Prostate gland (tissue), 2 donors: ENCODE measurements at regions not wholly inside any gene's neighbourhood (a gene's known extent, or its start where the extent isn't known, plus 50 kb on each side); places are given as distances from the start of the nearest gene placed in this dataset.

ENCODE experiments used
- POLR2A ChIP-seq: fragments of 450-650 bp; IDR thresholded peaks from one replicate; pipeline ENCODE4 v1.6.1; 2016; ENCODE audit warnings: antibody characterized with exemption, mild to moderate bottlenecking
- POLR2AphosphoS5 ChIP-seq: sonication (generic); formaldehyde crosslinking; IDR thresholded peaks from one replicate; pipeline ENCODE4 v1.6.1; 2017; ENCODE audit warnings: antibody characterized with exemption
- TF ChIP-seq, protein P1 (sequence below), 4 experiments: fragments of 200-600 bp in 2 of 4; fragments of 450-650 bp in 2 of 4; sonication (generic) in 2 of 4; IDR thresholded peaks; 1 replicate in 3 of 4; 2 replicates in 1 of 4; pipeline ENCODE4 v1.5.1; 2016 to 2019; ENCODE audit warnings: antibody characterized with exemption in 4 of 4, mild to moderate bottlenecking in 2 of 4, moderate library complexity in 2 of 4

DNA sequence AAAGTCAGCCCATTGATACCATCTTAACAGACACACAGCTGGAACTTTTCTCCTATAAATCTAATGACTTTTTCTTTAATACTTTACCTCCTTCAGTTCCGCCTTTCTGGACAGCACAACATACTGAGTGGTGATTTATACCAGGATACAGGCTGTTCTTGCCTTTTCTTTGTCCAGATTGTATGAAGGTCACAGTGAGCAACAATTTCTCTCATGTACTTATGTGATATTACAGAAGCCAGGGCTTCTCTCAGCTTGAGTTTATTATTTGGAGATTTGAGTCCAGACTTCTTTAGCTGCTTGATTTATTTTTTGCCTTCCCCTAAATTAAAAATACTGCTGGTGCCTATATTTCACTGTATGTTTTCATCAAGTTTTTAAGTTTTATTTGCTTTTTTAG lies 976.0 kb downstream of the ROBO2 start:
- TF ChIP-seq, protein P1, sequence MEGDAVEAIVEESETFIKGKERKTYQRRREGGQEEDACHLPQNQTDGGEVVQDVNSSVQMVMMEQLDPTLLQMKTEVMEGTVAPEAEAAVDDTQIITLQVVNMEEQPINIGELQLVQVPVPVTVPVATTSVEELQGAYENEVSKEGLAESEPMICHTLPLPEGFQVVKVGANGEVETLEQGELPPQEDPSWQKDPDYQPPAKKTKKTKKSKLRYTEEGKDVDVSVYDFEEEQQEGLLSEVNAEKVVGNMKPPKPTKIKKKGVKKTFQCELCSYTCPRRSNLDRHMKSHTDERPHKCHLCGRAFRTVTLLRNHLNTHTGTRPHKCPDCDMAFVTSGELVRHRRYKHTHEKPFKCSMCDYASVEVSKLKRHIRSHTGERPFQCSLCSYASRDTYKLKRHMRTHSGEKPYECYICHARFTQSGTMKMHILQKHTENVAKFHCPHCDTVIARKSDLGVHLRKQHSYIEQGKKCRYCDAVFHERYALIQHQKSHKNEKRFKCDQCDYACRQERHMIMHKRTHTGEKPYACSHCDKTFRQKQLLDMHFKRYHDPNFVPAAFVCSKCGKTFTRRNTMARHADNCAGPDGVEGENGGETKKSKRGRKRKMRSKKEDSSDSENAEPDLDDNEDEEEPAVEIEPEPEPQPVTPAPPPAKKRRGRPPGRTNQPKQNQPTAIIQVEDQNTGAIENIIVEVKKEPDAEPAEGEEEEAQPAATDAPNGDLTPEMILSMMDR (IDR thresholded peaks at IDR 0.05), result no peak
- no peak for TF ChIP-seq POLR2A
- no peak for TF ChIP-seq POLR2AphosphoS5
